HL-60 (cell line): ENCODE measurements at regions not wholly inside any gene's neighbourhood (a gene's known extent, or its start where the extent isn't known, plus 50 kb on each side); places are given as distances from the start of the nearest gene placed in this dataset.

ENCODE experiments used
- CTCF ChIP-seq: IDR thresholded peaks from one replicate; pipeline ENCODE4 v1.5.1; 2011; ENCODE audit warnings: low read length, control low read depth, inconsistent platforms; ENCODE audit not compliant: insufficient read depth
- POLR2AphosphoS5 ChIP-seq: IDR thresholded peaks from 2 replicates; pipeline ENCODE4 v1.6.1; 2012; ENCODE audit warnings: low read depth
- SPI1 ChIP-seq: IDR thresholded peaks from 2 replicates; pipeline ENCODE4 v1.6.1; 2012; ENCODE audit warnings: low read depth, mild to moderate bottlenecking, borderline replicate concordance

- TF ChIP-seq CTCF (no peak), POLR2AphosphoS5 (no peak), SPI1 (no peak)
Measured at GRCh38 chr22:27540656-27541396, 260.7 kb downstream of the MN1 start.
